ENCODE measurements at regions not wholly inside any gene's neighbourhood (a gene's known extent, or its start where the extent isn't known, plus 50 kb on each side); places are given as distances from the start of the nearest gene placed in this dataset.
"Not testable (repeated sequence)": the region's sequence is repeated elsewhere in the genome, so short reads cannot be mapped to it uniquely, and the experiment has no call there.

DNA sequence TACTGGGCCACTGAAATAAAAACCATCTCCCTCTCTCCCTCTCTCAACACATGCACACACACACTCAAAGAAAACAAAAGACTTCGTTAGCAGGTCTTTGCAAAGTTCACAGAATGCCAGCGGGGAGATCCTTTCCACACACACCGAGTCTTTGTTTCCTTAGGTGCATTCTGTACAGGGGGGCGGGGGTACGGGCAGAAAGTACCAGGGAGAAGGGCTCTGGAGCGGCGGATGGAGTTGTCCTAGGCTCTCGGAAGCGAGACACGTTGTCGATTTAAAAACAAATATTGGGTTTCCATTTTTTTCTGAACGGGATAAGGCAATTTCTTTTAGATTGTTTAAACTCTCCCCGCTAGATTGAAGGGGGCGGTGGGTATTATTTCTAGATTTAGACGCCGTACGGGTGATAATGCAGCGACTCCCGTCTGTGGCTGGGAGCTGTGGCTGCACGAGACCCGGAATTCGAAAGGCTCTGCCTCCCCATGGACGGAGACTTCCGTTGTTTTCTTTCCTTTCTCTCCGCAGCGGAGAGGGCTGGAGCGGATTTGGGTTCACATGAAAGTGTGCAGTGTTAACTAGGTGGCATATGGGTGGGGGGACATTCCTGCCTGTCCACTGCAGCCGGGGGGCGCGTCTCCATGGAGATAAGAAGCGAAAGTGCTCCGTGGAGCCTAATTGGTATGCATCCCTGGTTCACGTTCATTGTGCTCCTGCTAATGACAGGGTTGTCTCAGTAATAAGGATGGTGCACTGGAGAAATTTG lies 357.9 kb downstream of the TEX29 start:
- TF ChIP-seq, protein P1, sequence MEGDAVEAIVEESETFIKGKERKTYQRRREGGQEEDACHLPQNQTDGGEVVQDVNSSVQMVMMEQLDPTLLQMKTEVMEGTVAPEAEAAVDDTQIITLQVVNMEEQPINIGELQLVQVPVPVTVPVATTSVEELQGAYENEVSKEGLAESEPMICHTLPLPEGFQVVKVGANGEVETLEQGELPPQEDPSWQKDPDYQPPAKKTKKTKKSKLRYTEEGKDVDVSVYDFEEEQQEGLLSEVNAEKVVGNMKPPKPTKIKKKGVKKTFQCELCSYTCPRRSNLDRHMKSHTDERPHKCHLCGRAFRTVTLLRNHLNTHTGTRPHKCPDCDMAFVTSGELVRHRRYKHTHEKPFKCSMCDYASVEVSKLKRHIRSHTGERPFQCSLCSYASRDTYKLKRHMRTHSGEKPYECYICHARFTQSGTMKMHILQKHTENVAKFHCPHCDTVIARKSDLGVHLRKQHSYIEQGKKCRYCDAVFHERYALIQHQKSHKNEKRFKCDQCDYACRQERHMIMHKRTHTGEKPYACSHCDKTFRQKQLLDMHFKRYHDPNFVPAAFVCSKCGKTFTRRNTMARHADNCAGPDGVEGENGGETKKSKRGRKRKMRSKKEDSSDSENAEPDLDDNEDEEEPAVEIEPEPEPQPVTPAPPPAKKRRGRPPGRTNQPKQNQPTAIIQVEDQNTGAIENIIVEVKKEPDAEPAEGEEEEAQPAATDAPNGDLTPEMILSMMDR (IDR thresholded peaks at IDR 0.05; ENCODE audit: insufficient read depth, low read length, poor library complexity, severe bottlenecking): not testable (repeated sequence)
- TF ChIP-seq EZH2phosphoT487 (conservative IDR thresholded peaks at IDR 0.05; ENCODE audit: low read length): not testable (repeated sequence)
